ENCODE measurements at regions not wholly inside any gene's neighbourhood (a gene's known extent, or its start where the extent isn't known, plus 50 kb on each side); places are given as distances from the start of the nearest gene placed in this dataset.

- Histone ChIP-seq H3K9me3 (ENCODE audit: control insufficient read depth in 2 of 2, low read length in 2 of 2) (peaks cover 0 to 10% of the 10 kb centered on the region in 2 donors), H3K36me3 (ENCODE audit: control insufficient read depth in 2 of 2, insufficient read depth in 2 of 2, low read length in 2 of 2) (no peaks in the 10 kb centered on the region), H3K27me3 (ENCODE audit: control insufficient read depth in 1 of 2, insufficient read depth in 2 of 2, low read length in 2 of 2) (no peaks in the 10 kb centered on the region), H3K9ac (ENCODE audit: low read length in 2 of 2) (no peak overlapping the region), H3K27ac (ENCODE audit: low read length) (no peak overlapping the region), H3K4me3 (ENCODE audit: low read length in 2 of 2) (no peak overlapping the region), H3K4me1 (ENCODE audit: control insufficient read depth, insufficient read depth, low read length) (no peaks in the 10 kb centered on the region)
Observed at GRCh38 chr1:82499022-82499421, 698.3 kb downstream of the ADGRL2 start.

GRCh38 chr1:82494117-82494516, 693.4 kb downstream of the ADGRL2 start:
- H3K27ac ChIP-seq (ENCODE audit: low read length), result no peak overlapping the region
- no peaks in the 10 kb centered on the region for H3K27me3 ChIP-seq (ENCODE audit: control insufficient read depth in 1 of 2, insufficient read depth in 2 of 2, low read length in 2 of 2)
- H3K4me3 ChIP-seq (ENCODE audit: low read length in 2 of 2), result no peak overlapping the region
- H3K36me3 ChIP-seq (ENCODE audit: control insufficient read depth in 2 of 2, insufficient read depth in 2 of 2, low read length in 2 of 2), result no peaks in the 10 kb centered on the region
- no peaks in the 10 kb centered on the region for H3K4me1 ChIP-seq (ENCODE audit: control insufficient read depth, insufficient read depth, low read length)
- H3K9me3 ChIP-seq (ENCODE audit: control insufficient read depth in 2 of 2, low read length in 2 of 2), result peaks cover 0 to 13% of the 10 kb centered on the region in 2 donors
- H3K9ac ChIP-seq (ENCODE audit: low read length in 2 of 2), result no peak overlapping the region

DNA sequence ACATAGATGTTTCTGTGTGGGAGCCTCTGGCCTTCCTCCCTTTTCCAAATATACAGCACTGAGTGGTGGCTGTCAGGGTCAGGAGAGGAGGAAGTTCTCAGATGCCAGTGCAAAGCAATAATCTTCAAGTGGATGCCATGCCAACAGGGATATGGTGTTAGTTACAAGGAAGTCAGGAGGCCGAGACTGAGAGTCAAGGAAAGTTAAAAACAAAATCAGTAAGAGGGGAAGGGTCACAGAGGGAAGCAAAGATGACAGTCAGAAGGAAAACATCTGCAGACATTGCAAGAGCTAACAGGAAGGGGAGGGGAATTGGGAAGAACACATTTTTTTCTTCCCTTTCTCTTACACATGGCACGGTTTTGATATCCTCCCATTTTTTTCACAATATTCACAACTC, 691.4 kb downstream of the ADGRL2 start:
- H3K27ac ChIP-seq (ENCODE audit: low read length), result no peak overlapping the region
- H3K9me3 ChIP-seq (ENCODE audit: control insufficient read depth in 2 of 2, low read length in 2 of 2), result peaks cover 0 to 13% of the 10 kb centered on the region in 2 donors
- no peak overlapping the region for H3K4me3 ChIP-seq (ENCODE audit: low read length in 2 of 2)
- H3K9ac ChIP-seq (ENCODE audit: low read length in 2 of 2), result no peak overlapping the region
- no peaks in the 10 kb centered on the region for H3K36me3 ChIP-seq (ENCODE audit: control insufficient read depth in 2 of 2, insufficient read depth in 2 of 2, low read length in 2 of 2)
- H3K27me3 ChIP-seq (ENCODE audit: control insufficient read depth in 1 of 2, insufficient read depth in 2 of 2, low read length in 2 of 2), result no peaks in the 10 kb centered on the region
- no peaks in the 10 kb centered on the region for H3K4me1 ChIP-seq (ENCODE audit: control insufficient read depth, insufficient read depth, low read length)

DNA sequence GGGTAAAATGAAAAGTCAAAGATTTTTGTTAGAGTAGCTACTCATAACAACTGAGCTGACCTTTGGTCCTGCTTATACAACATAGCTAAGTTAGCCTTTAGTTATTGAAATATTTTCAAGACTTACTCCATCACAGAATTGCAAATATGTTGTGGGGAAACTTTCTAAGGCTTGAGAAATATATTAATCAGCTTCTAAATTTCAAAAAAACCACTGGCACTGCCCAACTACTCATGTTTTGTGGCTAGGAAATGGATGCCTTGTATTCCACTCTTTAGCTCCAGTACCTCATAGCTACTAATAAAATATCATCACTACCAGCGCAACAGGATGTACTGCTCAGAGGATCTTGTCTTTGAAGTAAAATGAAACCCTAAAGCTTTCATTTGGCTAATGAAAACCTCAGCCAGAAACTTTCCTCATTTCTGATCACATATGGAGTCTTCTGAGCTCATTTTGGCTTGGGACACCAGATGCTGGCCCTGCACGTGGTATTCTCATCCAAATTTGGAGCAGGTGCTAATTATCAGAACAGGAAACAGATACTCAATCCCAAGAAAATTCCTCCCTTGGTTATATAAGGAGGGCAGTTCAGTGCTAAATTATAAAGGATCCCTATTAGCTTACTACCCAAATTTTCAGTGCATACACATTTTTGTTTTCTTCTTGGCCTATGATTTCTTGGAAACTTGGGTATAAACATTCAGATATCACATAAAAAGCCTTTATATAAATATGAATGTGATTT, 690.7 kb downstream of the ADGRL2 start:
- no peak overlapping the region for H3K9ac ChIP-seq (ENCODE audit: low read length in 2 of 2)
- H3K27me3 ChIP-seq (ENCODE audit: control insufficient read depth in 1 of 2, insufficient read depth in 2 of 2, low read length in 2 of 2), result no peaks in the 10 kb centered on the region
- H3K27ac ChIP-seq (ENCODE audit: low read length), result no peak overlapping the region
- no peaks in the 10 kb centered on the region for H3K4me1 ChIP-seq (ENCODE audit: control insufficient read depth, insufficient read depth, low read length)
- H3K9me3 ChIP-seq (ENCODE audit: control insufficient read depth in 2 of 2, low read length in 2 of 2), result peaks cover 0 to 13% of the 10 kb centered on the region in 2 donors
- no peak overlapping the region for H3K4me3 ChIP-seq (ENCODE audit: low read length in 2 of 2)
- H3K36me3 ChIP-seq (ENCODE audit: control insufficient read depth in 2 of 2, insufficient read depth in 2 of 2, low read length in 2 of 2), result no peaks in the 10 kb centered on the region

- Histone ChIP-seq H3K27me3 (ENCODE audit: control insufficient read depth in 1 of 2, insufficient read depth in 2 of 2, low read length in 2 of 2) (no peaks in the 10 kb centered on the region), H3K9ac (ENCODE audit: low read length in 2 of 2) (no peak overlapping the region), H3K4me3 (ENCODE audit: low read length in 2 of 2) (no peak overlapping the region), H3K27ac (ENCODE audit: low read length) (no peak overlapping the region), H3K9me3 (ENCODE audit: control insufficient read depth in 2 of 2, low read length in 2 of 2) (no peaks in the 10 kb centered on the region), H3K36me3 (ENCODE audit: control insufficient read depth in 2 of 2, insufficient read depth in 2 of 2, low read length in 2 of 2) (no peaks in the 10 kb centered on the region), H3K4me1 (ENCODE audit: control insufficient read depth, insufficient read depth, low read length) (no peaks in the 10 kb centered on the region)
Observed at GRCh38 chr1:82487778-82488177, 687.0 kb downstream of the ADGRL2 start.

DNA sequence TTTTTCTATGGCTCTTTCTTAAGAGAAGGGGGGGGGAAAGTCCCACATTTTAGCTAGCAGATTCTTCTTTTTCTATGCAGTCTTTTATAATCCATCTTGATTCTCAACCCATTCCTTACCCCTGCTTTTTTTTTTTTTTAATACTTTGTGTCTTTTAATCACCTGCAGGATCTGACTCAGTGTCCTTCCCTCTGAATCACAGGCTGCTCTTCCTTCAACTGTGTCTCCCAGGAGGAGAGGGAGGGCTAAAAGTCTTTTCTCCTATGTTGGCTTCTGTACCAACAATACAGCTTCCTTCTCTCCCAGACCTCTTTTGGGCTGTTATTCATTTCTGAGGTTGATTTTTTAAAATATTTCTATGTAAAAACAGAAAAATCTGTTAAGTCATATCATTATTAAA, 686.2 kb downstream of the ADGRL2 start:
- no peak overlapping the region for H3K4me3 ChIP-seq (ENCODE audit: low read length in 2 of 2)
- no peaks in the 10 kb centered on the region for H3K9me3 ChIP-seq (ENCODE audit: control insufficient read depth in 2 of 2, low read length in 2 of 2)
- no peaks in the 10 kb centered on the region for H3K27me3 ChIP-seq (ENCODE audit: control insufficient read depth in 1 of 2, insufficient read depth in 2 of 2, low read length in 2 of 2)
- no peaks in the 10 kb centered on the region for H3K36me3 ChIP-seq (ENCODE audit: control insufficient read depth in 2 of 2, insufficient read depth in 2 of 2, low read length in 2 of 2)
- no peaks in the 10 kb centered on the region for H3K4me1 ChIP-seq (ENCODE audit: control insufficient read depth, insufficient read depth, low read length)
- no peak overlapping the region for H3K9ac ChIP-seq (ENCODE audit: low read length in 2 of 2)
- H3K27ac ChIP-seq (ENCODE audit: low read length), result no peak overlapping the region

DNA sequence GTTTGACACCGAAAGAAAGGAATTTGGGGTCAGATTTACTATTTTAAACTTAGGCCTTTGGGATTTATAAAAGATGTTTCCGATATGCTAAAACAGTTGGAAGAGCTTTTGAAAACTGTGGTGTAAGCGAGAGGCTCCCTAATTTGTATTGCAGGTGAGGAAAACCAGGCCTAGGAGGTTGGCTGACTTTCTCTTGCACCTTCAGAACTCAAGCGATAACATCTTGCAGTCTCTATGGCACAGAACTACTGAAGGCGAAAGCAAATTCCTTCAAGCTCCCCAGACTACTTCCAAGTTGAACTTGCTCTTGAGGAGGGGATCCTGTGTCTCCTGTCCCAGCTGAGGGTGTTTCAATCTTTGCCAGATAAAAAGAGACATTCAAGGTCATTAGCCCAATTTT, 685.7 kb downstream of the ADGRL2 start:
- Histone ChIP-seq H3K27me3 (ENCODE audit: control insufficient read depth in 1 of 2, insufficient read depth in 2 of 2, low read length in 2 of 2) (no peaks in the 10 kb centered on the region), H3K9ac (ENCODE audit: low read length in 2 of 2) (no peak overlapping the region), H3K36me3 (ENCODE audit: control insufficient read depth in 2 of 2, insufficient read depth in 2 of 2, low read length in 2 of 2) (no peaks in the 10 kb centered on the region), H3K27ac (ENCODE audit: low read length) (no peak overlapping the region), H3K4me1 (ENCODE audit: control insufficient read depth, insufficient read depth, low read length) (no peaks in the 10 kb centered on the region), H3K4me3 (ENCODE audit: low read length in 2 of 2) (no peak overlapping the region), H3K9me3 (ENCODE audit: control insufficient read depth in 2 of 2, low read length in 2 of 2) (no peaks in the 10 kb centered on the region)

- H3K4me3 ChIP-seq (ENCODE audit: low read length in 2 of 2), result no peak overlapping the region
- H3K9me3 ChIP-seq (ENCODE audit: control insufficient read depth in 2 of 2, low read length in 2 of 2), result no peaks in the 10 kb centered on the region
- H3K9ac ChIP-seq (ENCODE audit: low read length in 2 of 2), result no peak overlapping the region
- H3K4me1 ChIP-seq (ENCODE audit: control insufficient read depth, insufficient read depth, low read length), result no peaks in the 10 kb centered on the region
- no peak overlapping the region for H3K27ac ChIP-seq (ENCODE audit: low read length)
- no peaks in the 10 kb centered on the region for H3K27me3 ChIP-seq (ENCODE audit: control insufficient read depth in 1 of 2, insufficient read depth in 2 of 2, low read length in 2 of 2)
- no peaks in the 10 kb centered on the region for H3K36me3 ChIP-seq (ENCODE audit: control insufficient read depth in 2 of 2, insufficient read depth in 2 of 2, low read length in 2 of 2)
Observed at GRCh38 chr1:82485591-82486369, 685.0 kb downstream of the ADGRL2 start.

DNA sequence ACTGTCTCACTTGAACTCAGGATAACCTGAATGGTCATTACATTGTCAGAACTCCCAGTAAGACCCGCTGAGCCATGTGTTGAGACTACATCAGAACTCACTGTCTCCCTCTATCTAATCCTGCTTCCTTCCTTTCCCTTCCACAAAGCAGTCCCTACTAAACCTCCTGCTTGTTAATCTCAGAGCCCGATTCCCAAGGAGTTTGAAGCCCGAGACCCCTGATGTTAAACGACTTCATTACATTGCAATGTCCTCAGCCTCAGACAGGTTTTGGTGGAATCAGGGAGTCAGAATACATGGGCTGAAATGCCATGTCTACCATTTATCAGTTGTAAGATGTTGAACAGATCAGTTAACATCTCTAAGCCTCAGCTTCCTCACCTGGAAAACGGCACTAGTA, 682.4 kb downstream of the ADGRL2 start:
- Histone ChIP-seq H3K27ac (ENCODE audit: low read length) (no peak overlapping the region), H3K4me1 (ENCODE audit: control insufficient read depth, insufficient read depth, low read length) (no peaks in the 10 kb centered on the region), H3K9me3 (ENCODE audit: control insufficient read depth in 2 of 2, low read length in 2 of 2) (no peaks in the 10 kb centered on the region), H3K27me3 (ENCODE audit: control insufficient read depth in 1 of 2, insufficient read depth in 2 of 2, low read length in 2 of 2) (no peaks in the 10 kb centered on the region), H3K36me3 (ENCODE audit: control insufficient read depth in 2 of 2, insufficient read depth in 2 of 2, low read length in 2 of 2) (no peaks in the 10 kb centered on the region), H3K4me3 (ENCODE audit: low read length in 2 of 2) (no peak overlapping the region), H3K9ac (ENCODE audit: low read length in 2 of 2) (no peak overlapping the region)

DNA sequence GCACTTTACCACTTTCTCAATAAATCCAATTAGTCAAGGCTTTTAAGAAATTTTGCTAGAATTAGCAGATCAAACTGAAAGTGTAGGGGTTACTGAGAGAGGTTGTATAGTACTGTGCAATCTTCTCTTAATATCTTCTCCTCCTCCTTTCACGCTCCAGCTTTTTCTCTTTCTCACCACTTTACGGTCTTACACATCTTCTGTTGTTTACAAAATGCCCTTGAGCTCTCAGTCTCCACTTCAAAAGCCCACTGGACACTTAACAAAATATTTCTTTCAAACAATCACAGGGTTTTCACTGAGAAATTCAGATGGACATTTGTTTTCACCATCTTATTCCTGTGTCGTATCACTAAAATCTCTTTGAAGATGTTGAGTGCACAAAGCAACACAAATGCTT, 678.2 kb downstream of the ADGRL2 start:
- Histone ChIP-seq H3K9ac (ENCODE audit: low read length in 2 of 2) (no peak overlapping the region), H3K4me3 (ENCODE audit: low read length in 2 of 2) (no peak overlapping the region), H3K36me3 (ENCODE audit: control insufficient read depth in 2 of 2, insufficient read depth in 2 of 2, low read length in 2 of 2) (no peaks in the 10 kb centered on the region), H3K9me3 (ENCODE audit: control insufficient read depth in 2 of 2, low read length in 2 of 2) (no peaks in the 10 kb centered on the region), H3K27me3 (ENCODE audit: control insufficient read depth in 1 of 2, insufficient read depth in 2 of 2, low read length in 2 of 2) (no peaks in the 10 kb centered on the region), H3K4me1 (ENCODE audit: control insufficient read depth, insufficient read depth, low read length) (no peaks in the 10 kb centered on the region), H3K27ac (ENCODE audit: low read length) (no peak overlapping the region)

Measured in stomach smooth muscle (tissue), 2 donors.